Psoas muscle (tissue), 7 donors: ENCODE measurements at regions not wholly inside any gene's neighbourhood (a gene's known extent, or its start where the extent isn't known, plus 50 kb on each side); places are given as distances from the start of the nearest gene placed in this dataset.

ENCODE experiments used
- ATAC-seq, 4 donors: fragments of 200-7000 bp; cut with Tn5 transposase; one replicate each; pipeline ENCODE4 v1.9.1; 2020; ENCODE audit warnings: moderate library complexity in 3 of 4, mild to moderate bottlenecking in 2 of 4
- DNase-seq, 2 donors: peaks; one replicate each; pipeline ENCODE4 v3.0.0-alpha.2; 2020
- H3K27ac ChIP-seq: fragments of 200-600 bp; one replicate; pipeline ENCODE4 v1.8.0; 2022
- H3K27me3 ChIP-seq, 3 donors: fragments of 200-600 bp in 1 of 3; one replicate each; pipeline versions ENCODE4 v1.6.1 to v1.8.0; 2013 to 2022; ENCODE audit warnings: low read length in 2 of 3, mild to moderate bottlenecking in 2 of 3, moderate library complexity in 1 of 3; ENCODE audit not compliant: insufficient read depth in 3 of 3
- H3K36me3 ChIP-seq, 2 donors: fragments of 200-600 bp in 1 of 2; one replicate each; pipeline versions ENCODE4 v1.6.1 to v1.8.0; 2013 to 2022; ENCODE audit warnings: low read depth in 1 of 2, mild to moderate bottlenecking in 1 of 2, moderate library complexity in 1 of 2; ENCODE audit not compliant: insufficient read depth in 1 of 2
- H3K4me1 ChIP-seq: fragments of 200-600 bp; one replicate; pipeline ENCODE4 v1.8.0; 2022
- H3K4me3 ChIP-seq: fragments of 200-600 bp; one replicate; pipeline ENCODE4 v1.8.0; 2022; ENCODE audit warnings: mild to moderate bottlenecking
- H3K9me3 ChIP-seq: fragments of 200-600 bp; one replicate; pipeline ENCODE4 v1.8.0; 2022
- CTCF ChIP-seq: fragments of 200-600 bp; IDR thresholded peaks from one replicate; pipeline ENCODE4 v1.8.0; 2022; ENCODE audit warnings: antibody characterized with exemption
- WGBS, 3 donors: extraction: QIAGEN DNeasy Blood & Tissue Kit; methylation state at CpG; one replicate each; pipeline versions ENCODE4 v1.1.6 to v1.1.7; 2013; 5-methylcytosine and 5-hydroxymethylcytosine counted together
- intact Hi-C, 2 donors: fragments of 100-400 bp; cut with DNase I; formaldehyde crosslinking; loops; one replicate each; pipeline versions ENCODE4 v1.11.0 to v1.14.2; 2022
- donor health status: healthy with polysubstance abuse.
- donor health status: DM: no; HTN: no; CAD: no; lungs with moderate emphysema.
- donor health status: Bipolar disorder and iron deficiency.
- donor health status: healthy.
- donor health status: DM: yes; HTN: yes; CAD: no.
- donor health status: DM: no; HTN: no; CAD: no.
- donor health status: DM: yes; HTN: yes; CAD: no.

DNA sequence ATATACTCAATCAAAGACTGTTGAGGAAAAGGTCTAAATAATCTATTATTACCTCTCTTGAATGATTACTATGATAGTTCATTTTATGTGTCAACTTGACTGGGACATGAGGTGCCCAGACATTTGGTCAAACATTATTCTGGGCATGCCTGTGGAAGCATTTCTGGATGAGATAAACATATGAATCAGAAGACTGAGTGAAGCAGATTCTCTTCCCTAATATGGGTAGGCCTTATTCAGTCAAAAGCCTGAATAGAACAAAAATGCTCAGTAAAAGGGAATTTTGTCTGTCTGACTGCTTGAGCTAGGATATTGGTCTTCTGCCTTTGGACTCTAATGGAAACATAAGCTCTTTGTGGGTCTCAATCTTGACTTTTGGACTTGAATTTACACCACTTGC is 73.3 kb upstream of the SOX13 start:
- H3K9me3 ChIP-seq: no peaks in the 10 kb centered on the region
- no peak for TF ChIP-seq CTCF
- H3K36me3 ChIP-seq: no peaks in the 10 kb centered on the region
- no peak for ATAC-seq
- H3K4me1 ChIP-seq: no peaks in the 10 kb centered on the region
- no peak overlapping the region for H3K4me3 ChIP-seq
- intact Hi-C loops: no loop called here
- DNase-seq: no peak
- no peak overlapping the region for H3K27ac ChIP-seq
- H3K27me3 ChIP-seq: no peaks in the 10 kb centered on the region

DNA sequence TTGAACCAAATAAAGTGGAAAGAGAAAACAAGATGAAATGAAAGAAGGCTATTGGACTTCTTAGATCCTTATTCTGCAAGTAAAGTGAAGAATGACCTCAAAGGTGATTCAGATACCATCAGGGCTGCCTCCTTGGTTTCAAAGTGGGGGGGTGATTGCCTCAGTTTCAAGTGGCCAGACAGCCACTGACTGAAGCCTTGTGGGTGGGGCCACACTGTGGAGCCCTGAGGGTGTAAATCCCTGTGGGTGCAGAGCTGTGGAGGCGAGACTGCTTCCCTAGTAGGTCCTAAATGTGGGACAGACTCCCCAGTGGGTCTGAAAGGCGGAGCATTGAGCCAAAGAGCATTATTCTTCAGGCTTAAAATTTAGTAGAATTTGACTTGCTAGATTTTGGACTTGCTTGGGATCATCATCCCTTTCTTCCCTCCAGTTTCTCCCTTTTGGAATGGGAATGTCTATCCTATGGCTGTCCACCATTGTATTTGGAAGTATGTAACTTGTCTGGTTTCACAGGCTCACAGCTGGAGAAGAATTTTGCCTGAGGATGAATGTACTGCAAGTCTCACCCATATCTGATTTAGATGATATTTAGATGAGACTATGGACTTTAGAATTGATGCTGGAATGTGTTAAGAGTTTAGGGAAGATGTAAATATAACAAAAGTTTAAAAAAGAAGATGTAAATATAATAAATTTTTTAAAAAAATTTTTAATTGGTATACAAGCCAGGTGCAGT is 71.6 kb upstream of the SOX13 start:
- Histone ChIP-seq H3K4me3 (no peak overlapping the region), H3K36me3 (no peaks in the 10 kb centered on the region), H3K27ac (no peak overlapping the region), H3K27me3 (no peaks in the 10 kb centered on the region), H3K9me3 (no peaks in the 10 kb centered on the region), H3K4me1 (no peaks in the 10 kb centered on the region)
- TF ChIP-seq CTCF: no peak
- no peak for ATAC-seq
- intact Hi-C loops: no loop called here
- DNase-seq: no peak
- WGBS, 3 donors: 81 to 84% (median 84%) methylated on average over 2 of the region's 2 CpGs

DNA sequence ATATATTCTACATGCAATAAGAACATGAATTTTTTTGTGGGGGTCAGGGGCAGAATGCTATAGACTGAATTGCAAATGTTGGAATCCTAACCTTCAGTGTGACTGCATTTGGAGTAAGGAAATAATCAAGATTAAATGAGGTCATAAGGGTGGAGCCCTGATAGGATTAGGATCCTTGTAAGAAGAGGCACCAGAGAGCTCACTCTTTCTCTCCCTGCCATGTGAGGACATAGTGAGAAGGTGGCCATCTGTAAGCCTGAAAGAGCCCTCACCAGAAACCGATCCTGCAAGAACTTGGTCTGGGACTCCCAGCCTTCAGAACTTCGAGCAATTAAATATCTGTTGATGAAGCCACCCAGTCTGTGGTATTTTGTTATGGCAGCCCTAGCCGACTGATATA is 70.3 kb upstream of the SOX13 start:
- Histone ChIP-seq H3K9me3 (no peaks in the 10 kb centered on the region), H3K27me3 (no peaks in the 10 kb centered on the region), H3K36me3 (no peaks in the 10 kb centered on the region), H3K27ac (no peak overlapping the region), H3K4me3 (no peak overlapping the region), H3K4me1 (no peaks in the 10 kb centered on the region)
- 50 to 81% (median 66%) methylated on average over 3 of the region's 3 CpGs for WGBS, 3 donors
- intact Hi-C loops: no loop called here
- no peak for DNase-seq
- TF ChIP-seq CTCF: no peak
- ATAC-seq: no peak

DNA sequence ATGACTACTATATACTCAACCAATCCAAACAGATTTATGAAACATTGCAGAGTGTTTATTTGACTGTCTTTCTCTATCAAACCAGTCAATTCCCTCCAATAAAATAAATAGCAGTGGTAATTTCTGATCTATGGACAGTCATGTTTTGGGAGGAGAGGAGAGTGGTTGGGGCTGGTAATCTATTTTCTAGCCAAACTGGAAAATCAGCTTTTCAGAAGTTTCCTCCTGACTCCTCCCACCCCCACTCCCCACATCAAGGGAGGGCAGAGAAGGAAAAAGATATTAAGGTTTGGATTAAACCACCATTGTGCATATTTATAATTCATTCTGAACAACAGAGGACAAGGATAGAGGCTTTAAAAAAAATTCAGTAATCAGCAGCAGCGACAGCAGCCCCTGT is 69.4 kb upstream of the SOX13 start:
- 78 to 100% (median 81%) methylated on average over 1 of the region's 1 CpG for WGBS, 3 donors
- H3K4me1 ChIP-seq: no peaks in the 10 kb centered on the region
- H3K36me3 ChIP-seq: no peaks in the 10 kb centered on the region
- intact Hi-C loops: no loop called here
- no peak for ATAC-seq
- no peaks in the 10 kb centered on the region for H3K9me3 ChIP-seq
- H3K27me3 ChIP-seq: no peaks in the 10 kb centered on the region
- no peak for DNase-seq
- TF ChIP-seq CTCF: no peak
- no peak overlapping the region for H3K4me3 ChIP-seq
- H3K27ac ChIP-seq: no peak overlapping the region

GRCh38 chr1:204011426-204011825 is 61.5 kb upstream of the SOX13 start:
- H3K27me3 ChIP-seq: no peaks in the 10 kb centered on the region
- no peaks in the 10 kb centered on the region for H3K4me1 ChIP-seq
- H3K36me3 ChIP-seq: no peaks in the 10 kb centered on the region
- intact Hi-C loops: no loop called here
- H3K27ac ChIP-seq: no peak overlapping the region
- TF ChIP-seq CTCF: no peak
- WGBS, 3 donors: 86 to 93% (median 90%) methylated on average over 5 of the region's 5 CpGs
- H3K9me3 ChIP-seq: no peaks in the 10 kb centered on the region
- ATAC-seq: no peak
- no peak overlapping the region for H3K4me3 ChIP-seq
- no peak for DNase-seq
